GM12878 (cell line): ENCODE measurements at regions not wholly inside any gene's neighbourhood (a gene's known extent, or its start where the extent isn't known, plus 50 kb on each side); places are given as distances from the start of the nearest gene placed in this dataset.

ENCODE experiments used
- ATAC-seq: fragments of 200-7000 bp; cut with Tn5 transposase; 3 replicates; pipeline ENCODE4 v1.9.1; 2020; ENCODE audit warnings: mild to moderate bottlenecking, moderate library complexity
- BruUV-seq: library from RNA; stranded (reverse); fragments of 400-500 nt; replicated peaks from 2 replicates; lab custom pipeline; 2021; lab: Mats Ljungman, UMichigan
- CTCF ChIA-PET: fragments of 300-600 bp; sonication (Branson Sonifier 250); formaldehyde crosslinking; extraction: SDS; loops from one replicate; lab custom pipeline; 2021; ENCODE audit warnings: inconsistent platforms; lab: Yijun Ruan, JAX
- POLR2A ChIA-PET: fragments of 350-600 bp; formaldehyde crosslinking; extraction: SDS; loops from one replicate; lab custom pipeline; 2021; ENCODE audit warnings: inconsistent platforms; lab: Charles Lee
- RAD21 ChIA-PET: fragments of 300-600 bp; sonication (Branson Sonifier 250); formaldehyde crosslinking; loops from one replicate; lab custom pipeline; 2023; ENCODE audit warnings: antibody characterized with exemption; ENCODE audit not compliant: unreplicated experiment; lab: Charles Lee
- SMC1A ChIA-PET: fragments of 300-600 bp; sonication (Branson Sonifier 250); formaldehyde crosslinking; loops from one replicate; lab custom pipeline; 2023; ENCODE audit not compliant: unreplicated experiment, uncharacterized antibody; lab: Charles Lee
- DNase-seq: peaks from one replicate; pipeline ENCODE4 v3.0.0-alpha.2; 2011; ENCODE audit warnings: low read depth, low spot score
- FAIRE-seq: peaks from 3 replicates; lab custom pipeline; 2011; peaks lifted over from hg19 to GRCh38; lab: Jason Lieb, UNC
- H2AFZ ChIP-seq: 2 replicates; pipeline ENCODE4 v1.6.0; 2011; ENCODE audit warnings: low read depth, low read length, control low read depth; ENCODE audit not compliant: control insufficient read depth
- H3K27ac ChIP-seq: 2 replicates; pipeline ENCODE4 v1.5.1; 2011; ENCODE audit warnings: control low read depth; ENCODE audit not compliant: control insufficient read depth, insufficient read depth
- H3K27me3 ChIP-seq, 2 experiments: replicated peaks in 1 of 2; 2 replicates each; pipeline versions ENCODE4 v1.6.0 to v1.6.1; 2011; ENCODE audit warnings: low read length in 1 of 2; ENCODE audit not compliant: control insufficient read depth in 2 of 2, insufficient read depth in 2 of 2
- H3K36me3 ChIP-seq, 2 experiments: 2 replicates each; pipeline ENCODE4 v1.5.1; 2011; ENCODE audit warnings: low read length in 1 of 2; ENCODE audit not compliant: control insufficient read depth in 2 of 2, insufficient read depth in 2 of 2
- H3K4me1 ChIP-seq: 2 replicates; pipeline ENCODE4 v1.6.1; 2011; ENCODE audit warnings: mild to moderate bottlenecking, low read length, moderate library complexity, mixed read lengths; ENCODE audit not compliant: control insufficient read depth, insufficient read depth
- H3K4me2 ChIP-seq: 2 replicates; pipeline ENCODE4 v1.6.0; 2011; ENCODE audit warnings: control low read depth; ENCODE audit not compliant: control insufficient read depth, insufficient read depth
- H3K4me3 ChIP-seq: fragments of 200-600 bp; sonication (generic); 2 replicates; pipeline ENCODE4 v1.5.1; 2016
- H3K79me2 ChIP-seq: 2 replicates; pipeline ENCODE4 v1.6.0; 2011; ENCODE audit warnings: low read length; ENCODE audit not compliant: control insufficient read depth, insufficient read depth
- H3K9ac ChIP-seq: 2 replicates; pipeline ENCODE4 v1.8.0; 2011; ENCODE audit warnings: low read length, control low read depth, mixed read lengths; ENCODE audit not compliant: control insufficient read depth, insufficient read depth
- H3K9me3 ChIP-seq: replicated peaks from 3 replicates; pipeline ENCODE4 v1.5.1; 2011; ENCODE audit warnings: mild to moderate bottlenecking, low read length; ENCODE audit not compliant: control insufficient read depth, insufficient read depth
- H4K20me1 ChIP-seq: 2 replicates; pipeline ENCODE4 v1.6.0; 2011; ENCODE audit not compliant: control insufficient read depth, insufficient read depth
- BHLHE40 ChIP-seq, 2 experiments: fragments of 450-650 bp in 1 of 2; IDR thresholded peaks; 2 replicates each; pipeline ENCODE4 v1.6.1; 2011 to 2017; ENCODE audit warnings: low read depth in 2 of 2, borderline replicate concordance in 1 of 2, improper control_type of control experiment in 1 of 2, low read length in 1 of 2, mild to moderate bottlenecking in 1 of 2
- CBX3 ChIP-seq: fragments of 200-600 bp; sonication (generic); IDR thresholded peaks from 2 replicates; pipeline ENCODE4 v1.6.1; 2016; ENCODE audit warnings: low read depth, borderline replicate concordance
- CREM ChIP-seq: IDR thresholded peaks from 2 replicates; pipeline ENCODE4 v1.6.1; 2014; ENCODE audit warnings: antibody characterized with exemption, low read depth
- DPF2 ChIP-seq: fragments of 450-650 bp; IDR thresholded peaks from 2 replicates; pipeline ENCODE4 v1.6.1; 2017; ENCODE audit warnings: mild to moderate bottlenecking
- HDAC2 ChIP-seq: fragments of 200-600 bp; sonication (generic); IDR thresholded peaks from 2 replicates; pipeline ENCODE4 v1.6.1; 2017
- MEF2B ChIP-seq: fragments of 450-650 bp; IDR thresholded peaks from 2 replicates; pipeline ENCODE4 v1.6.1; 2018; ENCODE audit warnings: mild to moderate bottlenecking, moderate library complexity; ENCODE audit not compliant: partially characterized antibody, poor library complexity, severe bottlenecking
- POU2F2 ChIP-seq: IDR thresholded peaks from 3 replicates; pipeline ENCODE4 v1.6.1; 2011; ENCODE audit warnings: low read depth, mild to moderate bottlenecking, low read length, borderline replicate concordance
- RELB ChIP-seq: fragments of 450-650 bp; IDR thresholded peaks from 2 replicates; pipeline ENCODE4 v1.6.1; 2017; ENCODE audit warnings: low read depth, mild to moderate bottlenecking, moderate library complexity
- RFX5 ChIP-seq: IDR thresholded peaks from 2 replicates; pipeline ENCODE4 v1.6.1; 2011; ENCODE audit warnings: low read depth, low read length, improper control_type of control experiment
- SIX5 ChIP-seq: IDR thresholded peaks from 2 replicates; pipeline ENCODE4 v1.6.1; 2011; ENCODE audit warnings: mild to moderate bottlenecking, low read depth, low read length, moderate library complexity; ENCODE audit not compliant: severe bottlenecking
- TCF3 ChIP-seq: IDR thresholded peaks from 2 replicates; pipeline ENCODE4 v1.6.1; 2012; ENCODE audit warnings: low read depth, mild to moderate bottlenecking, low read length, borderline replicate concordance; ENCODE audit not compliant: insufficient read depth
- ZNF274 ChIP-seq: IDR thresholded peaks from one replicate; pipeline ENCODE4 v1.8.0; 2011; ENCODE audit not compliant: insufficient read length, insufficient read depth
- ZNF384 ChIP-seq: IDR thresholded peaks from 2 replicates; pipeline ENCODE4 v1.6.1; 2012; ENCODE audit warnings: low read depth, mild to moderate bottlenecking, low read length, improper control_type of control experiment, borderline replicate concordance
- WGBS: methylation state at CpG from one replicate; pipeline ENCODE4 v1.1.6; 2016; ENCODE audit warnings: low lambda C conversion rate; ENCODE audit not compliant: insufficient replicate concordance, insufficient coverage; ENCODE audit errors: missing lambda C conversion rate; 5-methylcytosine and 5-hydroxymethylcytosine counted together
- in situ Hi-C: fragments of 300-500 bp; cut with MboI; formaldehyde crosslinking; loops from 9 replicates; pipeline ENCODE4 v1.14.3; 2018; ENCODE audit warnings: mixed read lengths
- intact Hi-C: fragments of 100-400 bp; cut with micrococcal nuclease; formaldehyde crosslinking; loops from one replicate; pipeline ENCODE4 v1.14.2; 2022; ENCODE audit not compliant: unreplicated experiment
- TF ChIP-seq, protein P1 (sequence below): IDR thresholded peaks from 2 replicates; pipeline ENCODE4 v1.6.1; 2011; ENCODE audit warnings: low read depth, mild to moderate bottlenecking, low read length, moderate library complexity, borderline replicate concordance; ENCODE audit errors: extremely low read depth
- TF ChIP-seq, protein P2 (sequence below), 3 experiments: IDR thresholded peaks in 2 of 3; conservative IDR thresholded peaks in 1 of 3; 2 replicates each; pipeline ENCODE4 v1.5.1; 2011; ENCODE audit warnings: low read depth in 3 of 3, low read length in 3 of 3, mild to moderate bottlenecking in 3 of 3, control low read depth in 2 of 3, moderate library complexity in 2 of 3, inconsistent platforms in 1 of 3, mixed read lengths in 1 of 3; ENCODE audit not compliant: control insufficient read depth in 2 of 3, insufficient read depth in 1 of 3; ENCODE audit errors: extremely low read depth in 1 of 3

- no peak overlapping the region for H3K27ac ChIP-seq
- in situ Hi-C loops (no loop called here), intact Hi-C loops (no loop called here)
- no peaks in the 10 kb centered on the region for H3K27me3 ChIP-seq
- SMC1A ChIA-PET: no interaction called here
- no peak for ATAC-seq
- H3K4me2 ChIP-seq: no peak overlapping the region
- no peak overlapping the region for H3K9ac ChIP-seq
- no peaks in the 10 kb centered on the region for H3K9me3 ChIP-seq
- H2AFZ ChIP-seq: no peak overlapping the region
- no peaks in the 10 kb centered on the region for H3K4me1 ChIP-seq
- H4K20me1 ChIP-seq: no peaks in the 10 kb centered on the region
- no TSS peak for BruUV-seq
- no peaks in the 10 kb centered on the region for H3K36me3 ChIP-seq
- POLR2A ChIA-PET: no interaction called here
- DNase-seq: no peak
- no peak for TF ChIP-seq ZNF384
- no peak for TF ChIP-seq TCF3
- no peak for TF ChIP-seq POU2F2
- no peak for TF ChIP-seq DPF2
- no peak for TF ChIP-seq CBX3
- CTCF ChIA-PET: no interaction called here
- RAD21 ChIA-PET: no interaction called here
- H3K4me3 ChIP-seq: no peak overlapping the region
- no peaks in the 10 kb centered on the region for H3K79me2 ChIP-seq
- WGBS: 13% methylated on average over 4 of the region's 4 CpGs
- no peak for FAIRE-seq
Measured at GRCh38 chr6:23055523-23055922, 486.2 kb downstream of the HDGFL1 start.

DNA sequence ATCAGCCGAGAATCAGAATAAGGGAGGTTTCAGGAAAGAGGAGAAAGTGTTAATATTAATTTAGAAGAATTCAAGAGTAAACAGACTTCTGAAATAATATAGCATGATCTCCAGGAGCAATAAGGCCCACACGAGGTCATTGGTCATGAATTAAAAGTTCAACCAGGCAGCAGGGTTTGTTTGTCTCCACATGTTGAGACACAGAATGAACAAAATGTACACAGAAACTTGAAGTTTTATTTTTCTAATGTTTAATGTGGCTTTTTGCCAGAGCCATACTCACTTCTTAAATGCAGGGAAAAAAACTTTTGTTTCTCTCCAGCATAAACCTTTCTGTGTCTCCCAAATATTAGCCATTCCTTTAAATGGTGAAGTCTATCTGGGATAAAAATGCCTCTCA, 504.5 kb downstream of the HDGFL1 start:
- Histone ChIP-seq H2AFZ (no peak overlapping the region), H3K36me3 (no peaks in the 10 kb centered on the region), H3K4me1 (no peaks in the 10 kb centered on the region), H3K79me2 (no peaks in the 10 kb centered on the region), H3K27me3 (no peaks in the 10 kb centered on the region), H3K4me2 (no peak overlapping the region), H3K4me3 (no peak overlapping the region), H3K27ac (no peak overlapping the region), H3K9me3 (no peaks in the 10 kb centered on the region), H3K9ac (no peak overlapping the region), H4K20me1 (no peaks in the 10 kb centered on the region)
- in situ Hi-C loops (no loop called here), intact Hi-C loops (no loop called here)
- TF ChIP-seq, protein P1, sequence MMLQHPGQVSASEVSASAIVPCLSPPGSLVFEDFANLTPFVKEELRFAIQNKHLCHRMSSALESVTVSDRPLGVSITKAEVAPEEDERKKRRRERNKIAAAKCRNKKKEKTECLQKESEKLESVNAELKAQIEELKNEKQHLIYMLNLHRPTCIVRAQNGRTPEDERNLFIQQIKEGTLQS: no peak
- TF ChIP-seq, protein P2, sequence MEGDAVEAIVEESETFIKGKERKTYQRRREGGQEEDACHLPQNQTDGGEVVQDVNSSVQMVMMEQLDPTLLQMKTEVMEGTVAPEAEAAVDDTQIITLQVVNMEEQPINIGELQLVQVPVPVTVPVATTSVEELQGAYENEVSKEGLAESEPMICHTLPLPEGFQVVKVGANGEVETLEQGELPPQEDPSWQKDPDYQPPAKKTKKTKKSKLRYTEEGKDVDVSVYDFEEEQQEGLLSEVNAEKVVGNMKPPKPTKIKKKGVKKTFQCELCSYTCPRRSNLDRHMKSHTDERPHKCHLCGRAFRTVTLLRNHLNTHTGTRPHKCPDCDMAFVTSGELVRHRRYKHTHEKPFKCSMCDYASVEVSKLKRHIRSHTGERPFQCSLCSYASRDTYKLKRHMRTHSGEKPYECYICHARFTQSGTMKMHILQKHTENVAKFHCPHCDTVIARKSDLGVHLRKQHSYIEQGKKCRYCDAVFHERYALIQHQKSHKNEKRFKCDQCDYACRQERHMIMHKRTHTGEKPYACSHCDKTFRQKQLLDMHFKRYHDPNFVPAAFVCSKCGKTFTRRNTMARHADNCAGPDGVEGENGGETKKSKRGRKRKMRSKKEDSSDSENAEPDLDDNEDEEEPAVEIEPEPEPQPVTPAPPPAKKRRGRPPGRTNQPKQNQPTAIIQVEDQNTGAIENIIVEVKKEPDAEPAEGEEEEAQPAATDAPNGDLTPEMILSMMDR (IDR thresholded peaks at IDR 0.05 in 2 of 3, conservative IDR thresholded peaks at IDR 0.05 in 1 of 3; ENCODE audit: control insufficient read depth in 2 of 3, extremely low read depth in 1 of 3, insufficient read depth in 1 of 3, low read depth in 3 of 3, low read length in 3 of 3): no peak
- TF ChIP-seq RELB (no peak), CREM (no peak), SIX5 (no peak), ZNF274 (no peak), BHLHE40 (IDR thresholded peaks at IDR 0.05; ENCODE audit: borderline replicate concordance in 1 of 2, low read depth in 2 of 2, low read length in 1 of 2) (no peak), RFX5 (no peak), HDAC2 (no peak), MEF2B (no peak)
- SMC1A ChIA-PET: no interaction called here
- POLR2A ChIA-PET: no interaction called here
- CTCF ChIA-PET: no interaction called here
- FAIRE-seq: no peak
- DNase-seq: no peak
- WGBS: 0% methylated on average over 2 of the region's 2 CpGs
- RAD21 ChIA-PET: no interaction called here
- no peak for ATAC-seq
- no TSS peak for BruUV-seq
